ENCODE measurements at regions not wholly inside any gene's neighbourhood (a gene's known extent, or its start where the extent isn't known, plus 50 kb on each side); places are given as distances from the start of the nearest gene placed in this dataset.

GRCh38 chr4:155077452-155078229, 130.8 kb upstream of the NPY2R start:
- no peaks in the 10 kb centered on the region for H3K9me3 ChIP-seq (replicated peaks; ENCODE audit: control insufficient read depth, insufficient read depth, low read depth, low read length)
- H4K20me1 ChIP-seq (replicated peaks; ENCODE audit: control insufficient read depth, insufficient read depth, low read length), result no peaks in the 10 kb centered on the region
- ChIA-PET POLR2A (no interaction called here), CTCF (ENCODE audit: low intra/inter-chr PET ratio) (interaction anchor here (0.6 kb wide), 1 partner anchor 294 kb away, joined by 6 read pairs; no protein-coding TSS in a partner anchor)
- ATAC-seq, result no peak
- no peak overlapping the region for H2AFZ ChIP-seq (ENCODE audit: low read depth, low read length)
- no peaks in the 10 kb centered on the region for H3K79me2 ChIP-seq (ENCODE audit: control insufficient read depth, insufficient read depth, low read length)
- TF ChIP-seq SMARCA5 (IDR thresholded peaks at IDR 0.05), result no peak
- TF ChIP-seq ATF1 (CRISPR knock-in tag; IDR thresholded peaks at IDR 0.05), result no peak
- TF ChIP-seq ATF1 (tag; IDR thresholded peaks at IDR 0.05), result no peak
- no peak for FAIRE-seq
- no TSS peak for BruUV-seq (replicated peaks)
- intact Hi-C loops (cut with micrococcal nuclease), result no loop called here
- WGBS (ENCODE audit: insufficient coverage, low coverage, missing lambda C conversion rate), result 0% methylated on average over 2 of the region's 2 CpGs
- H3K27ac ChIP-seq (ENCODE audit: extremely low read depth, low read depth, low read length), result no peak overlapping the region
- in situ Hi-C loops (cut with MboI), result no loop called here
- H3K27me3 ChIP-seq (ENCODE audit: control insufficient read depth in 2 of 2, insufficient read depth in 2 of 2, low read length in 2 of 2), result no peaks in the 10 kb centered on the region
- H3K4me2 ChIP-seq (ENCODE audit: insufficient read depth, low read length), result no peak overlapping the region
- no peak overlapping the region for H3K4me3 ChIP-seq
- no peaks in the 10 kb centered on the region for H3K9me1 ChIP-seq (ENCODE audit: control insufficient read depth, insufficient read depth, low read length)
- H3K36me3 ChIP-seq (ENCODE audit: control insufficient read depth, insufficient read depth, low read length), result no peaks in the 10 kb centered on the region
- DNase-seq (ENCODE audit: extremely low read depth in 1 of 4, low spot score in 3 of 4), result no peak
- no peak overlapping the region for H3K9ac ChIP-seq (ENCODE audit: insufficient read depth in 1 of 2, low read depth in 2 of 2, low read length in 2 of 2)
- H3K4me1 ChIP-seq (replicated peaks in 1 of 2; ENCODE audit: control insufficient read depth in 2 of 2, insufficient read depth in 2 of 2, low read length in 2 of 2), result no peaks in the 10 kb centered on the region

GRCh38 chr4:155079871-155080270, 128.6 kb upstream of the NPY2R start:
- CTCF ChIA-PET (ENCODE audit: low intra/inter-chr PET ratio), result no interaction called here
- H2AFZ ChIP-seq (ENCODE audit: low read depth, low read length), result no peak overlapping the region
- no peaks in the 10 kb centered on the region for H4K20me1 ChIP-seq (replicated peaks; ENCODE audit: control insufficient read depth, insufficient read depth, low read length)
- FAIRE-seq, result no peak
- no TSS peak for BruUV-seq (replicated peaks)
- H3K4me1 ChIP-seq (replicated peaks in 1 of 2; ENCODE audit: control insufficient read depth in 2 of 2, insufficient read depth in 2 of 2, low read length in 2 of 2), result no peaks in the 10 kb centered on the region
- POLR2A ChIA-PET, result no interaction called here
- H3K4me2 ChIP-seq (ENCODE audit: insufficient read depth, low read length), result no peak overlapping the region
- in situ Hi-C loops (cut with MboI) (no loop called here), intact Hi-C loops (cut with micrococcal nuclease) (no loop called here)
- TF ChIP-seq MECOM (CRISPR knock-in tag; IDR thresholded peaks at IDR 0.05) (no peak), ZNF224 (CRISPR knock-in tag; IDR thresholded peaks at IDR 0.05) (no peak), ETV1 (tag; conservative IDR thresholded peaks at IDR 0.05; ENCODE audit: low read depth) (no peak), IRF2 (CRISPR knock-in tag; IDR thresholded peaks at IDR 0.05) (no peak), NEUROD1 (IDR thresholded peaks at IDR 0.05; ENCODE audit: borderline replicate concordance, low read depth, low read length, partially characterized antibody) (no peak), KAT8 (IDR thresholded peaks at IDR 0.05; ENCODE audit: low read depth) (no peak), ZNF197 (CRISPR knock-in tag; IDR thresholded peaks at IDR 0.05; ENCODE audit: low read depth) (no peak)
- no peak for ATAC-seq
- no peaks in the 10 kb centered on the region for H3K9me1 ChIP-seq (ENCODE audit: control insufficient read depth, insufficient read depth, low read length)
- no peak overlapping the region for H3K27ac ChIP-seq (ENCODE audit: extremely low read depth, low read depth, low read length)
- no peaks in the 10 kb centered on the region for H3K9me3 ChIP-seq (replicated peaks; ENCODE audit: control insufficient read depth, insufficient read depth, low read depth, low read length)
- no peaks in the 10 kb centered on the region for H3K27me3 ChIP-seq (ENCODE audit: control insufficient read depth in 2 of 2, insufficient read depth in 2 of 2, low read length in 2 of 2)
- H3K36me3 ChIP-seq (ENCODE audit: control insufficient read depth, insufficient read depth, low read length), result no peaks in the 10 kb centered on the region
- H3K4me3 ChIP-seq, result no peak overlapping the region
- H3K79me2 ChIP-seq (ENCODE audit: control insufficient read depth, insufficient read depth, low read length), result no peaks in the 10 kb centered on the region
- no peak overlapping the region for H3K9ac ChIP-seq (ENCODE audit: insufficient read depth in 1 of 2, low read depth in 2 of 2, low read length in 2 of 2)
- no peak for DNase-seq (ENCODE audit: extremely low read depth in 1 of 4, low spot score in 3 of 4)

Data from K562 (cell line).